Left cardiac atrium (tissue), 4 donors: ENCODE measurements at regions not wholly inside any gene's neighbourhood (a gene's known extent, or its start where the extent isn't known, plus 50 kb on each side); places are given as distances from the start of the nearest gene placed in this dataset.

Source experiments
- ATAC-seq, 2 donors: fragments of 200-7000 bp; cut with Tn5 transposase; one replicate each; pipeline ENCODE4 v1.9.1; 2020; ENCODE audit warnings: mild to moderate bottlenecking in 2 of 2, moderate library complexity in 2 of 2
- DNase-seq: peaks from one replicate; pipeline ENCODE4 v3.0.0-alpha.2; 2020
- intact Hi-C, 2 donors: fragments of 100-400 bp; cut with DNase I; formaldehyde crosslinking; loops; one replicate each; pipeline versions ENCODE4 v1.14.1 to v1.15.1; 2022 to 2023
- donor health status: DM: no; HTN: yes; CAD: no.
- donor health status: DM: no; HTN: yes; CAD: no; lungs with severe emphysema.
- donor health status: DM: yes; HTN: yes; CAD: no.
- donor health status: Dilated cardiomyopathy.

- DNase-seq (no peak), ATAC-seq (no peak)
- intact Hi-C loops, result loop anchor here in 1 of 2 donors (10.0 kb wide), 1 partner anchor 1167 kb away; no protein-coding TSS in a partner anchor
These were observed 392.3 kb upstream of the PKN2 start for GRCh38 chr1:88291611-88292354.

GRCh38 chr1:88293691-88294190, 390.3 kb upstream of the PKN2 start:
- intact Hi-C loops, result loop anchor here in 1 of 2 donors (10.0 kb wide), 1 partner anchor 1169 kb away; no protein-coding TSS in a partner anchor
- DNase-seq, result no peak
- ATAC-seq, result no peak

GRCh38 chr1:88296227-88296626, 387.8 kb upstream of the PKN2 start:
- DNase-seq (no peak), ATAC-seq (no peak)
- intact Hi-C loops, result loop anchor here in 1 of 2 donors (10.0 kb wide), 1 partner anchor 1171 kb away; no protein-coding TSS in a partner anchor

- ATAC-seq (no peak), DNase-seq (no peak)
- intact Hi-C loops, result loop anchor here in 1 of 2 donors (10.0 kb wide), 1 partner anchor 1172 kb away; no protein-coding TSS in a partner anchor
These were observed 387.4 kb upstream of the PKN2 start for GRCh38 chr1:88296642-88297041.

GRCh38 chr1:88298506-88298905, 385.6 kb upstream of the PKN2 start:
- DNase-seq, result no peak
- intact Hi-C loops, result loop anchor here in 1 of 2 donors (10.0 kb wide), 1 partner anchor 1174 kb away; no protein-coding TSS in a partner anchor
- no peak for ATAC-seq

- intact Hi-C loops, result loop anchor here in 1 of 2 donors (5.0 to 10.0 kb wide), 2 partner anchors 119 to 1006 kb away; no protein-coding TSS in a partner anchor
- DNase-seq (no peak), ATAC-seq (no peak)
These were observed 383.3 kb upstream of the PKN2 start for GRCh38 chr1:88300752-88301263.

- ATAC-seq, result peak in 1 of 2 donors; percentile 63
- intact Hi-C loops, result loop anchor here in 1 of 2 donors (5.0 to 10.0 kb wide), 2 partner anchors 121 to 1008 kb away; no protein-coding TSS in a partner anchor
- DNase-seq, result no peak
These were observed 381.1 kb upstream of the PKN2 start for GRCh38 chr1:88302843-88303486.

- DNase-seq (no peak), ATAC-seq (no peak)
- intact Hi-C loops, result no loop called here
These were observed 372.8 kb upstream of the PKN2 start for GRCh38 chr1:88311265-88311664.

GRCh38 chr1:88311907-88312306, 372.2 kb upstream of the PKN2 start:
- intact Hi-C loops, result no loop called here
- DNase-seq (no peak), ATAC-seq (no peak)

- no peak for DNase-seq
- intact Hi-C loops, result no loop called here
- ATAC-seq, result no peak
These were observed 366.7 kb upstream of the PKN2 start for GRCh38 chr1:88317396-88317795.

GRCh38 chr1:88318740-88319139, 365.3 kb upstream of the PKN2 start:
- intact Hi-C loops, result no loop called here
- ATAC-seq, result peak in 1 of 2 donors; percentile 44
- DNase-seq, result no peak

- intact Hi-C loops, result no loop called here
- DNase-seq, result no peak
- no peak for ATAC-seq
These were observed 363.8 kb upstream of the PKN2 start for GRCh38 chr1:88320291-88320690.

GRCh38 chr1:88321706-88322105, 362.4 kb upstream of the PKN2 start:
- ATAC-seq (no peak), DNase-seq (no peak)
- intact Hi-C loops, result no loop called here

- no peak for ATAC-seq
- DNase-seq, result no peak
- intact Hi-C loops, result no loop called here
These were observed 359.2 kb upstream of the PKN2 start for GRCh38 chr1:88324899-88325298.

GRCh38 chr1:88327391-88328267, 356.4 kb upstream of the PKN2 start:
- intact Hi-C loops, result no loop called here
- ATAC-seq, result peak; percentile 53 to 97
- no peak for DNase-seq

- no peak for ATAC-seq
- no peak for DNase-seq
- intact Hi-C loops, result no loop called here
These were observed 353.9 kb upstream of the PKN2 start for GRCh38 chr1:88330201-88330600.

- ATAC-seq, result no peak
- intact Hi-C loops, result no loop called here
These were observed 350.9 kb upstream of the PKN2 start for GRCh38 chr1:88333086-88333695.

GRCh38 chr1:88341447-88341846, 342.6 kb upstream of the PKN2 start:
- no peak for ATAC-seq
- no peak for DNase-seq
- intact Hi-C loops, result no loop called here

More at GRCh38 chr1:88333086-88333695, 350.9 kb upstream of the PKN2 start:
- DNase-seq, result no peak
